Activated CD4-positive, alpha-beta T cell treated with anti-CD3 and anti-CD28 coated beads for 36 hours (primary cell): ENCODE measurements at regions not wholly inside any gene's neighbourhood (a gene's known extent, or its start where the extent isn't known, plus 50 kb on each side); places are given as distances from the start of the nearest gene placed in this dataset.

Experiments
- ATAC-seq: fragments of 200-7000 bp; cut with Tn5 transposase; one replicate; pipeline ENCODE4 v1.10.0; 2021; ENCODE audit warnings: mild to moderate bottlenecking, moderate library complexity
- CTCF ChIA-PET: fragments of 350-600 bp; sonication (Branson Sonifier 250); formaldehyde crosslinking; loops from one replicate; lab custom pipeline; 2021; ENCODE audit warnings: antibody characterized with exemption; lab: Charles Lee
- POLR2A ChIA-PET: fragments of 350-600 bp; sonication (Branson Sonifier 250); formaldehyde crosslinking; loops from one replicate; lab custom pipeline; 2021; ENCODE audit warnings: antibody characterized with exemption, inconsistent platforms; lab: Charles Lee
- DNase-seq: peaks from one replicate; pipeline ENCODE4 v3.0.0-alpha.2; 2020
- H3K27ac Mint-ChIP-seq: one replicate; pipeline ENCODE4 v1.8.0; 2021; ENCODE audit warnings: mixed read lengths
- H3K27me3 Mint-ChIP-seq: one replicate; pipeline ENCODE4 v1.8.0; 2021; ENCODE audit warnings: mixed read lengths
- H3K36me3 Mint-ChIP-seq: one replicate; pipeline ENCODE4 v1.8.0; 2021; ENCODE audit warnings: low read depth, mixed read lengths
- H3K4me1 Mint-ChIP-seq: one replicate; pipeline ENCODE4 v1.8.0; 2021; ENCODE audit warnings: mixed read lengths
- H3K4me3 Mint-ChIP-seq: one replicate; pipeline ENCODE4 v1.8.0; 2021; ENCODE audit warnings: mild to moderate bottlenecking, moderate library complexity, mixed read lengths
- H3K9me3 Mint-ChIP-seq: one replicate; pipeline ENCODE4 v1.8.0; 2021; ENCODE audit warnings: low read depth, mixed read lengths
- intact Hi-C, 2 experiments: fragments of 100-400 bp; cut with DNase I in 1 of 2; cut with micrococcal nuclease in 1 of 2; formaldehyde crosslinking; loops; one replicate each; pipeline versions ENCODE4 v1.14.2 to v1.15.1; 2022 to 2024; cut with DNase I, micrococcal nuclease

- no peaks in the 10 kb centered on the region for H3K27me3 Mint-ChIP-seq
- ATAC-seq: no peak
- POLR2A ChIA-PET: no interaction called here
- CTCF ChIA-PET: no interaction called here
- intact Hi-C loops: no loop called here
- no peak overlapping the region for H3K4me3 Mint-ChIP-seq
- DNase-seq: no peak
- no peaks in the 10 kb centered on the region for H3K9me3 Mint-ChIP-seq
- H3K27ac Mint-ChIP-seq: no peak overlapping the region
- no peaks in the 10 kb centered on the region for H3K36me3 Mint-ChIP-seq
- no peaks in the 10 kb centered on the region for H3K4me1 Mint-ChIP-seq
Measured at GRCh38 chr9:103068753-103069152, 73.6 kb downstream of the CYLC2 start.

- Mint-ChIP-seq H3K4me1 (no peaks in the 10 kb centered on the region), H3K36me3 (no peaks in the 10 kb centered on the region), H3K27me3 (no peaks in the 10 kb centered on the region), H3K9me3 (peaks cover 11% of the 10 kb centered on the region), H3K4me3 (no peak overlapping the region), H3K27ac (no peak overlapping the region)
- POLR2A ChIA-PET: no interaction called here
- DNase-seq: no peak
- intact Hi-C loops: no loop called here
- ATAC-seq: no peak
- CTCF ChIA-PET: no interaction called here
Measured at GRCh38 chr9:103078581-103078980, 83.4 kb downstream of the CYLC2 start.

- CTCF ChIA-PET: no interaction called here
- Mint-ChIP-seq H3K9me3 (peaks cover 2% of the 10 kb centered on the region), H3K27ac (no peak overlapping the region), H3K27me3 (no peaks in the 10 kb centered on the region), H3K36me3 (no peaks in the 10 kb centered on the region), H3K4me1 (no peaks in the 10 kb centered on the region), H3K4me3 (no peak overlapping the region)
- POLR2A ChIA-PET: no interaction called here
- intact Hi-C loops: no loop called here
- no peak for DNase-seq
- ATAC-seq: no peak
Measured at GRCh38 chr9:103082494-103082893, 87.4 kb downstream of the CYLC2 start.

- POLR2A ChIA-PET: no interaction called here
- ATAC-seq (no peak), DNase-seq (no peak)
- Mint-ChIP-seq H3K4me3 (no peak overlapping the region), H3K27me3 (no peaks in the 10 kb centered on the region), H3K9me3 (peaks cover 2% of the 10 kb centered on the region), H3K36me3 (no peaks in the 10 kb centered on the region), H3K4me1 (no peaks in the 10 kb centered on the region), H3K27ac (no peak overlapping the region)
- CTCF ChIA-PET: no interaction called here
- intact Hi-C loops: no loop called here
Measured at GRCh38 chr9:103089357-103089756, 94.2 kb downstream of the CYLC2 start.

GRCh38 chr9:103104101-103104500 lies 109.0 kb downstream of the CYLC2 start:
- Mint-ChIP-seq H3K4me1 (no peaks in the 10 kb centered on the region), H3K36me3 (no peaks in the 10 kb centered on the region), H3K4me3 (no peak overlapping the region), H3K27me3 (no peaks in the 10 kb centered on the region), H3K9me3 (peaks cover 6% of the 10 kb centered on the region), H3K27ac (no peak overlapping the region)
- ChIA-PET POLR2A (no interaction called here), CTCF (interaction anchor here (0.6 kb wide), 1 partner anchor 1602 kb away, joined by 3 read pairs; no protein-coding TSS in a partner anchor)
- ATAC-seq (no peak), DNase-seq (no peak)
- intact Hi-C loops: no loop called here

- ChIA-PET POLR2A (no interaction called here), CTCF (no interaction called here)
- H3K27me3 Mint-ChIP-seq: no peaks in the 10 kb centered on the region
- no peak overlapping the region for H3K4me3 Mint-ChIP-seq
- no peak overlapping the region for H3K27ac Mint-ChIP-seq
- H3K9me3 Mint-ChIP-seq: peaks cover 3% of the 10 kb centered on the region
- no peak for ATAC-seq
- no peaks in the 10 kb centered on the region for H3K36me3 Mint-ChIP-seq
- no peaks in the 10 kb centered on the region for H3K4me1 Mint-ChIP-seq
- intact Hi-C loops: no loop called here
- DNase-seq: no peak
Measured at GRCh38 chr9:103116246-103116645, 121.1 kb downstream of the CYLC2 start.

GRCh38 chr9:103126494-103126893 lies 131.4 kb downstream of the CYLC2 start:
- Mint-ChIP-seq H3K4me3 (no peak overlapping the region), H3K27me3 (no peaks in the 10 kb centered on the region), H3K4me1 (no peaks in the 10 kb centered on the region), H3K27ac (no peak overlapping the region), H3K9me3 (peaks cover 24% of the 10 kb centered on the region), H3K36me3 (no peaks in the 10 kb centered on the region)
- intact Hi-C loops: no loop called here
- ChIA-PET POLR2A (no interaction called here), CTCF (no interaction called here)
- DNase-seq: no peak
- ATAC-seq: no peak

GRCh38 chr9:103139891-103140290 lies 144.8 kb downstream of the CYLC2 start:
- ChIA-PET CTCF (no interaction called here), POLR2A (no interaction called here)
- H3K27me3 Mint-ChIP-seq: no peaks in the 10 kb centered on the region
- H3K9me3 Mint-ChIP-seq: peaks cover 2% of the 10 kb centered on the region
- ATAC-seq: no peak
- H3K27ac Mint-ChIP-seq: no peak overlapping the region
- H3K4me3 Mint-ChIP-seq: no peak overlapping the region
- intact Hi-C loops: no loop called here
- H3K4me1 Mint-ChIP-seq: no peaks in the 10 kb centered on the region
- no peak for DNase-seq
- H3K36me3 Mint-ChIP-seq: no peaks in the 10 kb centered on the region

- Mint-ChIP-seq H3K9me3 (peaks cover 19% of the 10 kb centered on the region), H3K27me3 (no peaks in the 10 kb centered on the region), H3K36me3 (no peaks in the 10 kb centered on the region), H3K4me3 (no peak overlapping the region), H3K4me1 (no peaks in the 10 kb centered on the region), H3K27ac (no peak overlapping the region)
- no peak for DNase-seq
- no peak for ATAC-seq
- intact Hi-C loops: no loop called here
- CTCF ChIA-PET: no interaction called here
- POLR2A ChIA-PET: no interaction called here
Measured at GRCh38 chr9:103152473-103152872, 157.3 kb downstream of the CYLC2 start.

- ChIA-PET CTCF (interaction anchor here (0.7 kb wide), 1 partner anchor 1381 kb away, joined by 3 read pairs; no protein-coding TSS in a partner anchor), POLR2A (no interaction called here)
- DNase-seq: no peak
- intact Hi-C loops: no loop called here
- no peak for ATAC-seq
- Mint-ChIP-seq H3K9me3 (peaks cover 14% of the 10 kb centered on the region), H3K27me3 (no peaks in the 10 kb centered on the region), H3K36me3 (no peaks in the 10 kb centered on the region), H3K4me3 (no peak overlapping the region), H3K27ac (no peak overlapping the region), H3K4me1 (no peaks in the 10 kb centered on the region)
Measured at GRCh38 chr9:103167530-103167929, 172.4 kb downstream of the CYLC2 start.

GRCh38 chr9:103168254-103168653 lies 173.1 kb downstream of the CYLC2 start:
- peaks cover 14% of the 10 kb centered on the region for H3K9me3 Mint-ChIP-seq
- no peak for DNase-seq
- H3K4me3 Mint-ChIP-seq: no peak overlapping the region
- no peaks in the 10 kb centered on the region for H3K4me1 Mint-ChIP-seq
- intact Hi-C loops: no loop called here
- no peaks in the 10 kb centered on the region for H3K27me3 Mint-ChIP-seq
- ATAC-seq: no peak
- no peaks in the 10 kb centered on the region for H3K36me3 Mint-ChIP-seq
- CTCF ChIA-PET: no interaction called here
- POLR2A ChIA-PET: no interaction called here
- H3K27ac Mint-ChIP-seq: no peak overlapping the region

- Mint-ChIP-seq H3K4me3 (no peak overlapping the region), H3K4me1 (no peaks in the 10 kb centered on the region), H3K9me3 (peaks cover 18% of the 10 kb centered on the region), H3K27ac (no peak overlapping the region), H3K27me3 (no peaks in the 10 kb centered on the region), H3K36me3 (no peaks in the 10 kb centered on the region)
- intact Hi-C loops: no loop called here
- CTCF ChIA-PET: no interaction called here
- DNase-seq (no peak), ATAC-seq (no peak)
- POLR2A ChIA-PET: no interaction called here
Measured at GRCh38 chr9:103169798-103170197, 174.7 kb downstream of the CYLC2 start.

- intact Hi-C loops: no loop called here
- H3K27me3 Mint-ChIP-seq: no peaks in the 10 kb centered on the region
- no peaks in the 10 kb centered on the region for H3K36me3 Mint-ChIP-seq
- ChIA-PET CTCF (interaction anchor here (0.7 kb wide), 1 partner anchor 71 kb away, joined by 3 read pairs; no protein-coding TSS in a partner anchor), POLR2A (no interaction called here)
- DNase-seq (no peak), ATAC-seq (no peak)
- no peak overlapping the region for H3K27ac Mint-ChIP-seq
- H3K4me1 Mint-ChIP-seq: no peaks in the 10 kb centered on the region
- H3K9me3 Mint-ChIP-seq: peaks cover 2% of the 10 kb centered on the region
- H3K4me3 Mint-ChIP-seq: no peak overlapping the region
Measured at GRCh38 chr9:103183701-103184171, 188.6 kb downstream of the CYLC2 start.
